GM18517 (cell line): ENCODE measurements at regions not wholly inside any gene's neighbourhood (a gene's known extent, or its start where the extent isn't known, plus 50 kb on each side); places are given as distances from the start of the nearest gene placed in this dataset.

Source experiments
- ATAC-seq: cut with Tn5 transposase; IDR thresholded peaks from one replicate; pipeline ENCODE4 v1.9.1; 2021; ENCODE audit warnings: mild to moderate bottlenecking, moderate library complexity; ENCODE audit not compliant: unreplicated experiment

DNA sequence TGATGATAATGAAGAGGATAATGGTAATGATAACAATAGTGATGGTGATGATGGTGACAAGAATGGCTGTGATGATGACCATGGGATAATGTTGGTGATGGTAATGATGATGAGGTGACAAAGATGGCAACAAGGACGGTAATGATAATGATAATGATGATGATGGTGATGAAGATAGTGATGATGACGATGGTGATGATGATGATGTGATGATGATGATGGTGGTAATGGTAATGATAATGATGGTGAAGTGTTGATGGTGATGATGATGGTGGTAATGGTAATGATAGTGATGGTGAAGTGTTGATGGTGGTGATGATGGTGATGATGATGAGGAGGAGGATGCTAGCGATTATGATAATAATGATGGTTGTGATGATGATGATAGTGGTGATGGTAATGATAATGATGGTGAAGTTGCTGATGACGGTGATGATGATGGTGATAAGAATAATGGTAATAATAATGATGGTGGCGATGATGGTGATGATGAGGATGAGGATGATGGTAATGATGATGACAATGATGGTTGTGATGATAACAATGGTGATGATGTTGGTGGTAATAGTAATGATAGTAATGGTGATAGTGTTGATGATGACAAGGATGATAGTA, 54.7 kb upstream of the OPCML start:
- ATAC-seq: no peak

DNA sequence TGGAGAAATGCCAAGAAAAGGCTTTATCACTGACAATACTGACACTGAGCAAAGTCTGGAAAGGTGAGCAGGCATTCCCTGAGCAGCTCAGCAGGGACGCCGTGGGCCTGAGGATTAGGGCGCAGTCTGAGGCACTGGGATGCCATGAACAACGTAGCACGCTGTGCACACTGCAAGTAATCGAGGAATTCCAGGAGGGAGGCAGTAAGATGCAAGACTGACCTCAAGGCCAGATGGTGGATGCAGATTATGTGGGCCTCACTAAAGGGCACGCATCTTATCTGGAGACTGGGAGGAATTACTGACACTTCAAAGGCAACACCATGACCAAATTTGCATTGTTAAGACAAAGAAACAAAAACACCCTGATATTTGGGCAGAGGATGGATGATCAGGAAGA, 50.4 kb upstream of the OPCML start:
- no peak for ATAC-seq

DNA sequence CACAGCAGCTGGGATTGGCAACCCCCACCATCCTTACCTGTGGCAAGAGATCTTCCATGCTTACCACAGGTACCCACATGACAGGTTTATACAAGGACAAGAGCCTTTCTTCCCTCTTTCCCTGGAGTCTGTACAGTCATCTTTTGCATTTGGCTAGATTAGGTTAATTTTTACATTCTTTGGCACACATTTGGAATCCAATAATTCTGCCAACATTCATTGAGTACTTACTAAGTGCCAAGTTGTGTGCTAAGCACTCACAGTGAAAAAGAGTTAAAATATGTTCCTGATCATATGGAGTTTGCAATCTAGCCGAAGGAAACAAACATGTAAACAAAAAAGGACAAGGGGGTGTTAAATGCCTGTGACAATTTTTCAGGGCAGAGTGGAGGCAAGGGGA, 50.0 kb upstream of the OPCML start:
- ATAC-seq: no peak
